RKO (cell line): ENCODE measurements at regions not wholly inside any gene's neighbourhood (a gene's known extent, or its start where the extent isn't known, plus 50 kb on each side); places are given as distances from the start of the nearest gene placed in this dataset.

Source experiments
- DNase-seq: peaks from one replicate; pipeline ENCODE4 v3.0.0-alpha.2; 2016; ENCODE audit warnings: low spot score

DNA sequence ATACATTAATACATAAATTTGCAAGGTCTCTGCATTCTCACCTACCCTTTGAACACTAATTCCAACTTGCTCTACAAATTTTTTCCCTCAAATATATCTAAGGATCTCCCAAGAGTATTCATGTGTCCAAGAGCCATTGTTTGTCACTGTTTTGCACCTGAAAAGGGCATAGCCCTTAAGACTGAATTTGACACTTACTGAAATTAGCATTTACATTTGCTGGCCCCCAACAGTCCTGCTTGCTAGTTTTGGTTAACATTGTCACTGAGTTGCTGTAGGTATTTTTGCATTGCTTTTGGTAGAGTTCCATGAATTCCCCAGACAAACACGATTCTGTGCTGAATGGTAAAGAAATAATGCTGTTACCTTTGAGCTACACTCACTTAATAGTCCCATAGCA is 57.3 kb downstream of the KCNA4 start:
- no peak for DNase-seq

DNA sequence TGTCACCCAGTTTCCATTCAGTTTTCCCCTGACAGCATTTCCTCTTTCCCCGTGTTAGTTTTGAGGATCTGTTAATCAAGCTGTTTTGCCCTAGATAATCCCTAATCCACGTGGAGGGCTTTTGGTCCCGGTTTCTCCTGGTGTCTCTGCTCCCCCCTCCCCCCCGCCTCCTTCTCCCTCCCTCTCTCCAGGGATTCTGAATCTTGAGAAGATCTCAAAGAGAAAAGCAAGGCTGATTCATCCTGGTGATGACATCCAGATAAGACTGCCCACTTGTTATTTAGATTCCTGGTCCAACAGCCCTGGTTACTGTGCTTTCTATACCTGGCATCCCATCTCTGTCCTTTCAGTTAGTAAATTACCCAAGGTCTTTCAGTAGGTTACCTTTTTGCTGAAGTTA is 59.4 kb downstream of the KCNA4 start:
- DNase-seq: no peak

DNA sequence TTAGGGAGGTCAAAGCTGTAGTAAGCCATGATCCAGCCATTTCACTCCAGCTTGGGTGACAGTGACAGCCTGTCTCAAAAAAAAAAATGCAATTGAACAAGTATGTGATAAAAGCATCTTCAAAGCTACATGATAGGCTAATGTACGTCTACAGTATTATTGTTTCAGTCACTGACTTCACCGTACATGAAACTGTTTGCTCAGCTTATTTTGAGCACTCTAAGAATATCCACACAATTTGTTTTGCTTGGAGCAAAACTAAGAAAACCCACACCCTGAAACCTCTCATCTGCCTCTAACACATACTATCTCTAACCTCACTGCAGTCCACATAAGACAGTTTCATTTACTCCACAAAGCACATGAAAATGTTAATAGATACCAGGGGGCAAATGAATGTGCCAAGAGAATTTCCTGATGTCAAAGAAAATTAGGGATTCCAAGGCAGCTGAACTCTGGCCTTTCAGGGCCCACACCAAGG is 60.7 kb downstream of the KCNA4 start:
- no peak for DNase-seq

DNA sequence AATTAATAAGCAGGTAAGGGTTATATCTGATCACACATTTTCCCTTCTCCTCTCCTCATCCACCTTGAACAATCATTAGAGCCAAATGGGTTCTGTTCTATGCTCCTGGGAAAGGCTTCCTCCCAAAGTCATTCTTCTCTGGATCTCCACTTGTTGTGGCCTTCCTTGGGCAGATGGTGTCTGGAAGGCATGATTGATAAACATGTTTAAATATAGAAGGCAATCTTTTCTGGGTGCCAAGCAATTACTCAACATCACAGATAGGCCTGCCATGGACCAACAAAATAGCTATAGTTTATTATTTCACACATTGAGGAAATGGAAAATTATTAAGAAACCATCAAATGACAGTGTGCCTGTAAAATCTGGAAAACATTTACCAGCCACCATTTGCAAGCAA is 73.5 kb downstream of the KCNA4 start:
- DNase-seq: no peak

DNA sequence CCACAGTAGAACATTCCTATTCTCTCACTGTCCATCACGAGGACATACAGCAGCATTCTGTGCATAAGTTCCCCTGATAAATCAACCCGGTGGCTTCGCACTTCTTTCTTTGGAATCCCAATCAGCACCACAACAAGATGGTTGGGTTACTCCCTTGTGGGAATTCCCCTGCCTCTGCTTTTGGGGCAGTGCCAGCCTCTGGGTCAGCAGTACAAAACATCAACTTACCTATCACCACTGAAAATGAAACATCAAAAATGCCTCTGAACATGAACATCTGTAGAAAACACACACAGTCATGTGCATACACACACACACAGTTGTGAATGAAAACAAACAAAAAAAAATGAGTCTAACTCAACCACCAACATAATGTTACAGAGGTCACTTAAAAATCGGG is 79.3 kb downstream of the KCNA4 start:
- DNase-seq: no peak

DNA sequence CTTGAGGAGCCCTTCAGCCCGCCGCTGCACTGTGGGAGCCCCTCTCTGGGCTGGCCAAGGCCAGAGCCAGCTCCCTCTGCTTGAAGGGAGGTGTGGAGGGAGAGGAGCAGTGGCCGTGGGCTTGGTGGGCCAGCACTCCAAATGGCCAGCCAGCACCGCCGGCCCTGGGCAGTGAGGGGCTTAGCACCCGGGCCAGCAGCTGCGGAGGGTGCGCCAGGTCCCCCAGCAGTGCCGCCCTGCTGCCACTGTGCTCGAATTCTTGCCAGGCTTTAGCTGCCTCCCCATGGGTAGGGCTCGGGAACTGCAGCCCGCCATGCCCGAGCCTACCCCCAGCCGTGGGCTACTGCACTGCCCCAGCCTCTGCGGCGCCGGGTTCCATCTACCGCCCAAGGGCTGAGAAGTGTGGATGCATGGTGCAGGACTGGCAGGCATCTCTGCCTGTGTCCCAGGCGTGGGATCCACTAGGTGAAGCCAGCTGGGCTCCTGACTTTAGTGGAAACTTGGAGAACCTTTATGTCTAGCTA is 82.7 kb downstream of the KCNA4 start:
- DNase-seq: no peak

DNA sequence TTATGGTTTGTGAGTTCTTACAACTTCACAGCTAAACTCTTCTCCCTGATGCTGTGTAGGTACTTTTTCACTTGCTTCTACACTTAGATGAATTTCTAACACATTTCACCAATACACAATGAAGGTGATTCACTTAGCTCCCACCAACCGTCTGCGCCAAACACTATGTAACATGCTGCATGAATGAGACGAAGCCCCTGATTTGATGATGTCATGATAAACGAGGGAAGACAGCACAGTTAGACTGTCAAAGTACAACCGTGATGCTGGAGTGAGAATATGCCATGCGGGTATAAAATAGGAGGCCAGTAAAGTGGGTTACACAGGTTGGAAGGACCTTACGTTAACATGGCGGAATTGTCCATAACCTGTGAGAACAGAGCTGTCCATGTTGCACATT is 100.8 kb downstream of the KCNA4 start:
- no peak for DNase-seq

DNA sequence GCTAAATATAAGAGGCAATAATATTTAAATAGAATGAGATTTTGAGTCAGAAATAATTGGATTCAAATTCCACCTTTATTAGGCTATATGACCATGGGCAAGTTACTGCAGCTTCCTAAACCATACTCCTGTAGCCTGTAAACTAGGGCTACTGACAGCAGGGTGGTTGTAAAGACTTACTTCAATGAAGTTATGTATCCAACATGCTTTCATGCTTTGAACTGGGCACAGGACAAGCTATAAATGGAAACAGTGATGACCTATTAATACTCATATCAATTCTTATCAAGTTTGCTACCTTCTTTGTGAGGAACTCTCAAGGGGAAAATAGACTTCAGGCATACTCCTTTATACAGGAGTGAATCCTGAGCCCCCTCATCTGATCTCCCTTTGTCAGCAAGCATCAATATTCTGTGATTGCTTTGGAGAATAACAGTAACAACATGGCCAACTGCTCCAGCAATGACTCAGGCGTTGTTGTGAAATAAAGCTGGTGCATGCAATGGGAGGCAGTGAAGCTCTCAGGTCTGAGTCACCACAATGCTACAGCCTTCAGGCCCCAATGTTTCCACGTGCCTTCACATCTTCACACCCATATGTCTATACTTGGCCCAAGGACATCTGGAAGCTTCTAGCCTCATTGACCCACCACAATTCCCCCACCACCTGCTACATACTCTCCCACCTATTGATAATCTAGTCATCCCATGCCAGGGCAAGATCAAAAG is 102.5 kb downstream of the KCNA4 start:
- DNase-seq: peak; percentile 20

DNA sequence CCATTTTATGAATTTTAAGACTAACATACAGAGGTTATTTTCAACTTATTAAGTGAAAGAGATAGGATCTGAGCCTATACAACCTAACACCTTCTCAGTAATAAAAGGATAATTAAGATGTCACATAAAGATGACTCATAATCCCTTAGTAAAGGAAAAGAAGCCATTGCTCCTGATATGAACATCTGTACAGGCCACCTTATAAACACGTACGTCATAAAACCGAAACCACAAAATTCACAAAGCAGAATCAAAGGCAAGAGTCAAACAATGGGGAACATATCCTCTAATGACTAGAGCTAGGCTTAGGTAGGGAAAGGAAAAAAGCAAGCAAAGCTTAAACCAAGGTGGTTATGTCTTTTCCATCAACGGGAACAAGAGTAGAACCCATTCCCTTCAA is 103.5 kb downstream of the KCNA4 start:
- no peak for DNase-seq

DNA sequence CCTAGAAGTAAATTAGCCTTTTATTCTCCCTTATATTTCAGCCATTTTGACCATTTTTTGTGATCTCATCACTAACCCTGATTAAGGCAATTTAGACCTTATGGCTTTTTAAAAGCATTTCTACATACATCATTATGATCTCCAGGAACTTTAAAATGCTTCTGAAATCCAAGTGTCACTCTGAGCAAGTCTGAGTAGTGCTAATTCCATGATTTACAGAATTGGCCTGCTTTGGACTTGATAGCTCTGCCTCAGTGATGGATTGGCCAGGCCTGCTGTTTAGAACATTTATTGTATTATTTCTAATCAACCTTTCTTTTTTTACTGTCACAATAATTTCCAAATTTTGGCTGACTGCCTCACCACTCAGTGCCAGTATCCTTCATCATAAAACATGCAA is 116.4 kb downstream of the KCNA4 start:
- DNase-seq: no peak

DNA sequence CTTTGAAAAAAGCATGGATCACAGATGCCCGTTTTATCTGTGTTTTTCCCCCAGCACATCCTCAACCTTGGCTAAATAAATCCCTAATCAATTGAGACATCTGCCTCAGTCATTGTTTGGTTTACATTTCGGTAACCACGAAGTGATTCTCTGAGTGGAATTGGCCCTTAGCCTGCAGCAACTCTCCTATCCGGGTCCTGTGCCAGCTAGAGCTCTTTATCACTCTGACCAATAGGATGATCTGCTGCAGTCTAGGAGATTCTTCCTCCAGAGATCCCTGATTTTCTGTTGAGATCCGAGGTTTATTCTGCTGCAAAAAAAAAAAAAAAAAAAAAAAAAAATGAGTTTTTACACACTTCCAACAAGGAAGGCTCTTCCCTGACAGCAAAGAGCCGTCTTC is 137.3 kb downstream of the KCNA4 start:
- no peak for DNase-seq

DNA sequence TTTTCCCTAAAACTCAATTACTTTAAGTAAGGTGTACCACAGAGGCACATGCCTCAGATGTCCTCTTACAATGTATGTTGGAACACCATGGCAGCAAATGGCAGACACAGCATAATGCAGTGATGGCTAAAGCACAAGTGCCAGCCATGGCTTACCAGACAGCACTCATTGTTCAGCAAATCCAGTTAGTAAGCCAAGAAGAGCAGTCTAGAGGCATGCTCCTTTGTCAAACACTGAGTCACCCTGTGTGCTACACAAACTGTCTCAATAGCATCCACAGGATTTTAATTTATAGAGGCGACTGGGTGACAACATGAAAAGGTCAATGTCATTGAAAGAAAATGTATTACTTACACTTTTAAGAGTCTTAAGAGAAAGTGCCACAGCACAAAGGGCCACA is 140.6 kb downstream of the KCNA4 start:
- no peak for DNase-seq

DNA sequence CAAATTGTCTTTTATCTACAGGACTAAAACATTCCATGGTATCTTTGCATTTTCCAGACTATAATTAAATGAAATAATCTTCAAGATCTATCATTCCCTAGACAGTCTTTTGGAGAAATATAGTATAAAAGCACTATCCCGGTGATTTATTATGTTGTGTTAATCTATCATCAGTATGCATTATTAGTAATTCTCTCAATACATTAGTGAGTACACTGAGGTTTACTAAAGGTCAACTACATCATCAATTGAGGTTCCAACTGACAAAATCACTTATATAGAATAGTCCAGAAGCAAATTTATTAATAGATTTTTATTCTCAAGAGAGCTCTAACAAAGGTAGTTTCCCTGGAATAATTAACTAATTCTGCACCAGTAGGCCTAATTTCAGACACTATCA is 169.6 kb downstream of the KCNA4 start:
- no peak for DNase-seq

DNA sequence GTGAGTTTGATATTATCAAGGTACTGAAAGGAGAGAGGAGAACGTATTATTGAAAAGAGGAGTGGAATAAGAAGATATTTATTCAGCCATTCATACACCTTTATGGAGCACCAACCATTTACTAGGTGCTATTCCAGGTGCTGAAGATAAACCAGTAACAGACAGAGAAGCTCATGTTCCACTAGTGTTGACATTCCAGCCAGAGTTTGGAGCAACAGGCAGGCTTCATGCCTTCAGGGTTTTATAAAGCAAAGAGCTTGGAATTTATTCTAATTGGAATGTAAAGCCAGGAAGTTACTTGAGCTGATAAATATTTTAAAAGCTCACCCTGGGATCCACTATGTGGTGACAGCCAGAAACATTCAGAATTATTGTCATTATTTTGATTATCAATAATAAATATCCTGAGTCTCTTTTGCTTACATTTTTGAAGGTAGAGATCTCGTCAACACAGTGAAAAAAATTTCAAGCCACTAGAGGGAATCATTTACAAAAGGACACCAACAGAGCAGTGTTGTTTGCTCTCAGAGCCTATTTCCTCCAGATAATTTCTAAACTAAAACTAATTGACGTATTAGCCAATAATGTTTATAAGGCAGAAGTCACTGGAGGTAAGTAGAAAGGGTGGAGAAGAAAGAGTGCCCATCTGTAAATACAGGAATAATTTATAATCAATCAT is 172.0 kb downstream of the KCNA4 start:
- no peak for DNase-seq

DNA sequence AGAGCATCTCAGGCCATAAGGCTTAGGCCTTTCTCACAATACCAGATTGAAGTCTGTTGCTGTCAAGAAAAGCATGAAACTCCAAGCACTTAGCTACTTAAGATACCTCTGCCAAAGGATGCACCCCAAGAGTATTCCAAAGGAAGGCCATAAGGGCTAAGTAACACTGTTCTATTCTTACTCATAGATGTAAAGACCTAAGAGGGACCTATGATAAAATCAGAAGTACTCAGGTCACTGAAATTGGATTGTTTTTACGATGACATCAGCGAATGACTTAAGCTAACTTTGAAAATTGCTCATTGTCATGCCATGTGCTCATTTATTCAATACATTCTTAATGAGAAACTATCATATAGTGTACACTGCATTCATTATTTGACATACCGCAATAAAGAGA is 172.8 kb downstream of the KCNA4 start:
- no peak for DNase-seq

DNA sequence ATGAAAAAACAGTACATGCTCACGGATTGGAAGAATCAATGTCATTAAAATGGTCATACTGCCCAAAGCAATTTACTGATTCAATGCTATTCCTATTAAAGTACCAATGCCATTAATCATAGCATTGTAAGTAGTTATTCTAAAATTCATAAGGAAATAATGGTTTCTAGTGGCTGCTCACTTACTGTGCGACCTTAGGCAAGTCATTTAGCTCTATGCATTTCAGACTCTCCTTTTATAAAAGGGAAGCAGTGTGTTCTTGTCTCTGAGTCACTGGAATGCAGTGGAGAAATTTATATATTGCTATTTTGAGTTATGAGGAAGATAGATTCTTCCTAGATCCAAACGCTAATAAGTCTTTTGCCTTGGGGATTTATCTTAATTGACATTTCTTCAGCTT is 174.8 kb downstream of the KCNA4 start:
- DNase-seq: no peak

DNA sequence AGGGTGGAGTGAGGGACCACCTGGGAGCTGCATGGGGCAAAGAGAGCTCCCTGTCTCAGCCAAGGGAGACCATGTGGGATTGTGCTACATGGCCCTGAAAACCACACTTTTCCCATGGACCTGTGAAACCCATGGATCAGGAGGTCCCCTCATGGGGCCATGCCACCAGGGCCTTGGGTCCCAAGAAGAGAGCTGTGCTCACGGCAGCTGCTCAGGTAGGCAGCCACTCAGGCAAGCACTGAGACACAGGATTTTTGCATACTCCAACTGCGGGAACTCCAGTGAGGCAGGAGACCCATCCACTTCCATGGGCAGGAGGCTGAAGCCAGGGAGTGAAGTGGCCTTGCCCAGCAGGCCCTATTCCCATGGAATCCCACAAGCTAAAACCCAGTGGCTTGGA is 190.0 kb downstream of the KCNA4 start:
- no peak for DNase-seq

DNA sequence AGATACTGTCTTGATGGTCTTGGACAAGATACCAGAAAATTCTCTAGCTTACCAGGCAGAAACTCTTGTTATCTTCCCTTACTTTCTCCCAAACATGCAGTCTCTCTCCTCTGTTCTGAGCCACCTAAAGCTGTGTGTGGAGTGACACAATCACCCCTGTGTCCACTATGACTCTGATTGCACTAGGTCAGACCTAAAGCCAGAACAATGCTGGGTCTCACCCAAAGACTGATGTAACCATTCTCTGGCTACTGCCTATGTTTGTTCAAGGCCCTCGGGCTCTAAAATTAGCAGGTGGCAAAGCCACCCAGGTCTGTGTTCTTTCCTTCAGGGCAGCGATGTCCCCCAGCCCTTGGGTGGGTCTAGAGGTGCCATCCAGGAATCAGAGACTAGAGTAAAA is 200.5 kb downstream of the KCNA4 start:
- DNase-seq: no peak

DNA sequence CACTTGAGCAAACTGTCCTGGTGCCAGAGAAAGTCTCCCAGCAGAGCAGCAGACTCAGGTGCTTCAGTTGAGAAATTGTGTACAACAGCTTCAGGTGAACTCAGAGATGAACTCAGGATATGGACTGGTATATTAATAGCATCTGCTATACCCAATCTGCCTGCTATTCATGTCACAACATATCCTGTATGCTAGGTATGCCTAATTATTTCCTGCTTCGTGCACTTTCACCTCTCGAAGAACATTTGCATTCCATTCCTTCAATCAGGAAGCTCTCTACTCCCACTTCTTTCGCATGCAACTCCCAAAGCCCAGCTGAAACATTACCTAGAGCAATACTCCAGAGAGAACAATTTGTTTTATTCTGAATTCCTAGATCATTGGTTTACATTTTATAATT is 207.7 kb downstream of the KCNA4 start:
- no peak for DNase-seq

DNA sequence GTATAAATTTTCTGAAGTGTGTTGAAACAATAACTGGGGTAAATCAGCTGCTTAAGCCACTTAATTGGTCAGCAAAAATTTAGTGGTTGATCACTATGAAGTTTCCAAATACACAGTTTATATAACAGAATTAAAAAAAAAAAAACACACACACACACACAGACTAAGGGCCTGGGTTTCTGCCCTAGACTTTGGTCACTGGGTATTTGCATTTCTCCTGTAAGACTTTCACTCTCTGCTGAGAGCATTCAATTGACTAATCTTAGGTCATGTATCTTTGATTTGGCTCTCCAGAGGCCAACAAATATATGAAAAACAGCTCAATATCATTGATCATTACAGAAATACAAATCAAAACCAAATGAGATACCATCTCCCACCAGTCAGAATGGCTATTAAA is 214.3 kb downstream of the KCNA4 start:
- no peak for DNase-seq

DNA sequence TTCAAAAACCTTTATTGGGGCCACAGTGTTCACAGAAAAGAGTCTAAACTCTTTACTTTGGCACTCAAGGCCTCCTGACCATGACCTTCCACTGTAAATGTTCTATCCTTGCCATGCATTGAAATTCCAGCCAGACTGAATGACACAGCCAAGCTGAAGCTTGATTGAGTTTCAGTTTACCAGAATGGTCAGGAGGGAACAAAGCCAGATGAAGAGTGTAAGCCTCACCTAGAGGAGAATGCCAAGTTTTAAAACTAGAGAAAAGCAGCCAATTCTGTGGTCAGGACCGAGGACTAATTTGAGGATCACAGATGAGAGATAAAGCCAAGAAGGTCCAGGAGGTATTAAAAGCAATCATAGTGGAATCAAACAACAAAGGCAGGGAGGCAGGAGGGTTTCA is 215.3 kb downstream of the KCNA4 start:
- no peak for DNase-seq

DNA sequence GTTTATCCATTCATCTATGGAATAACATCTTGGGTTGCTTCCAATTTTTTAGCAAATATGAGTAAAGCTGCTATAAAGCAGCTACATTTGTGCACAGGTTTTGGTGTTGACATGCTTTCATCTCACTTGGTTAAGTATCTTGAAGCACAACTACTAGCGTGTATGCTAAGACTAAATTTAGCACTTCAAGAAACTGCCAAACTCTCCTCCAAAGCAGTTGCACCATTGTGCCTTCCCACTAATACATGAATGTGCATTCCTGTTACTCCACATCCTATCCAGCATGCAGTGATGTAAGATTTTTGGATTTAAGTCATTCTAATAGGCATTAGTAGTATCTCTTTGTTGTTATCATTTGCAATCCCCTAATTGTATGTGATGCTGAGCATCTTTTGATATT is 230.7 kb downstream of the KCNA4 start:
- no peak for DNase-seq

DNA sequence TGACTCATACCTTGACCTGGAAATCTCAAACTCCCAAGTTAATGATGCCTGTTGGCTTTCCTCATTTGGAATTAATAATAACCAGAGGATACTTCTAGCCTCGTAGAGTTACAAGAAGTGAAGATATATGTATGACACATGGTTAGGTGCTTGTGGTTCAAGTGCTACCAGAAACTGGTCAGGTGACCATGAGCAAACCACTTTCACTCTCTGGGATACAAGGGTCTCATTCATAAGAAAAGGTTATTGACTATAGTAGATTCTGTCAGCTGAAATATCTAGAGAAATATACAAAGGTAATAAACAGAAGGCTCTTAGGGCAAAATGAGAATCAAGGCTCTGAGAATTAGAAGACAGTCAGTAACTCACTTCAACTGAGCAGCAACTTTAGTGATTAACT is 233.3 kb downstream of the KCNA4 start:
- DNase-seq: no peak

DNA sequence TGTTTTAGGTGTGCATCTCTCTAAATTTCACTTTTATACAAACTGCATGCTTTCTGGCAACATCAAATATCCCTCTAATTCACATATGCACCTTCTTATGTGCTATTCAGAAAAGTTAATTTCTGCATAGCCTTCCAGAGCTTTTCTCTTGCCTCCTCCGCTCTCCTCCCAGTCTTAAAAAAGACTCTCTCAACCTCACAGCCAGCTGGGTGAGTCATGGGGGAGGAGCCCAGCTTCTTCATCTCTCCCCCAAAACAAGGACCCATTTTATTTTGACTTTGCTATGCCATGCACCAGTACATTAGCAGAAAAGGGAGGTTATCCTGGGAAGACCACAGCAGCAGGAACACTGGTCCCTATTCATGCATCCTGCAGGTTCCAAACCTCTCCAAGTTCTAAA is 234.4 kb downstream of the KCNA4 start:
- DNase-seq: no peak
